ENCODE measurements at regions not wholly inside any gene's neighbourhood (a gene's known extent, or its start where the extent isn't known, plus 50 kb on each side); places are given as distances from the start of the nearest gene placed in this dataset.

DNA sequence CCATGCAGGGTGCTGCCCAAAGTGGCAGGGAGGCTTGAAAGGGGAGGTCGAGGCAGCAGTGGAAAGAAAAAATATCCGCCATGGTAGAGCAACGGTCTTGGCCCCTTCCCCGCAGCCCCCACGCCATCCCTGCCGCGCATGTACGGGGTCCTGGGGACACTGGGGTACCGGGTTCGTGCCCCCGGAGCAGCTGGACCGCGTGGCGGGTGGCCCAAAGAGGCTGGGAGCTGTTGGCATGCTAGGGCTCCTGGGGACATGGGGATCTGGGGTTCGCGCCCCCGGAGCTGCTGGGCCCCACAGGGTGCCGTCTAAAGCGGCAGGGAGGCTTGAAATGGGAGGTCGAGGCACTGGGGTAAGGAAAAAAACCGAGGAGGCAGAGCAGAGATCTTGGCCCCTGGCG is 316.5 kb downstream of the ALG10 start (continued):
- TF ChIP-seq, protein P1, sequence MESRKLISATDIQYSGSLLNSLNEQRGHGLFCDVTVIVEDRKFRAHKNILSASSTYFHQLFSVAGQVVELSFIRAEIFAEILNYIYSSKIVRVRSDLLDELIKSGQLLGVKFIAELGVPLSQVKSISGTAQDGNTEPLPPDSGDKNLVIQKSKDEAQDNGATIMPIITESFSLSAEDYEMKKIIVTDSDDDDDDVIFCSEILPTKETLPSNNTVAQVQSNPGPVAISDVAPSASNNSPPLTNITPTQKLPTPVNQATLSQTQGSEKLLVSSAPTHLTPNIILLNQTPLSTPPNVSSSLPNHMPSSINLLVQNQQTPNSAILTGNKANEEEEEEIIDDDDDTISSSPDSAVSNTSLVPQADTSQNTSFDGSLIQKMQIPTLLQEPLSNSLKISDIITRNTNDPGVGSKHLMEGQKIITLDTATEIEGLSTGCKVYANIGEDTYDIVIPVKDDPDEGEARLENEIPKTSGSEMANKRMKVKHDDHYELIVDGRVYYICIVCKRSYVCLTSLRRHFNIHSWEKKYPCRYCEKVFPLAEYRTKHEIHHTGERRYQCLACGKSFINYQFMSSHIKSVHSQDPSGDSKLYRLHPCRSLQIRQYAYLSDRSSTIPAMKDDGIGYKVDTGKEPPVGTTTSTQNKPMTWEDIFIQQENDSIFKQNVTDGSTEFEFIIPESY (IDR thresholded peaks at IDR 0.05; ENCODE audit: borderline replicate concordance, low read depth) = no peak

DNA sequence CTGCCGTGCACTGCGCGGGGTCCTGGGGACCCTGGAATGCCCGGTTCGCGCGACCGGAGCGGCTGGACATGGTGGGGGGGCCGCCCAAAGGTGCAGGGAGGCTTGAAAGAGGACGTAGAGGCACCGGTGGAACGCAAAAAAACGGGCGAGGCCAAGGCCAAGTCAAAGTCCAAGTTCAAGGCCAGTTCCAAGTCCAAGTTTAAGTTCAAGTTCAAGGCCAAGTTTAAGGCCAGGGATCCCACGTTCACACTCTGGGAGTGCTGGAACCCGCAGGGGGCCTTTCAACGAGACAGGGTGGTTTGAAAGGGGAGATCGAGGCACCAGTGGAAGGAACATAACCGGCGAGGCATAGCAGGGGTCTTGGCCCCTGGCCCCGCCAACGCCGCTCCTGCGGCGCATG is 317.6 kb downstream of the ALG10 start:
- Histone ChIP-seq H3K9me2 (no peaks in the 10 kb centered on the region), H3K79me2 (ENCODE audit: insufficient read depth) (no peaks in the 10 kb centered on the region), H3K4me1 (ENCODE audit: control insufficient read depth in 1 of 2, insufficient read depth in 2 of 2, low read depth in 1 of 2, low read length in 1 of 2) (no peaks in the 10 kb centered on the region; a peak in 1 of 4 replicates), H4K20me1 (ENCODE audit: insufficient read depth) (no peaks in the 10 kb centered on the region), H2AFZ (ENCODE audit: low read depth) (no peak overlapping the region), H3K36me3 (replicated peaks in 1 of 2; ENCODE audit: control insufficient read depth in 1 of 2, insufficient read depth in 2 of 2, low read length in 1 of 2) (no peaks in the 10 kb centered on the region), H3K4me2 (no peak overlapping the region), H3F3A (replicated peaks; ENCODE audit: insufficient read depth) (no peaks in the 10 kb centered on the region), H3K4me3 (ENCODE audit: low read depth in 2 of 2, low read length in 1 of 2) (no peak overlapping the region), H3K27ac (ENCODE audit: low read depth in 2 of 2, low read length in 1 of 2) (no peak overlapping the region), H3K9me3 (no peaks in the 10 kb centered on the region), H3K9ac (no peak overlapping the region), H3K27me3 (ENCODE audit: insufficient read depth) (peaks cover 88% of the 10 kb centered on the region)
- POLR2A ChIA-PET = no interaction called here
- TF ChIP-seq, protein P2, sequence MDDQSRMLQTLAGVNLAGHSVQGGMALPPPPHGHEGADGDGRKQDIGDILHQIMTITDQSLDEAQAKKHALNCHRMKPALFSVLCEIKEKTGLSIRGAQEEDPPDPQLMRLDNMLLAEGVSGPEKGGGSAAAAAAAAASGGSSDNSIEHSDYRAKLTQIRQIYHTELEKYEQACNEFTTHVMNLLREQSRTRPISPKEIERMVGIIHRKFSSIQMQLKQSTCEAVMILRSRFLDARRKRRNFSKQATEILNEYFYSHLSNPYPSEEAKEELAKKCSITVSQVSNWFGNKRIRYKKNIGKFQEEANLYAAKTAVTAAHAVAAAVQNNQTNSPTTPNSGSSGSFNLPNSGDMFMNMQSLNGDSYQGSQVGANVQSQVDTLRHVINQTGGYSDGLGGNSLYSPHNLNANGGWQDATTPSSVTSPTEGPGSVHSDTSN (IDR thresholded peaks at IDR 0.05) = no peak
- TF ChIP-seq, protein P3, sequence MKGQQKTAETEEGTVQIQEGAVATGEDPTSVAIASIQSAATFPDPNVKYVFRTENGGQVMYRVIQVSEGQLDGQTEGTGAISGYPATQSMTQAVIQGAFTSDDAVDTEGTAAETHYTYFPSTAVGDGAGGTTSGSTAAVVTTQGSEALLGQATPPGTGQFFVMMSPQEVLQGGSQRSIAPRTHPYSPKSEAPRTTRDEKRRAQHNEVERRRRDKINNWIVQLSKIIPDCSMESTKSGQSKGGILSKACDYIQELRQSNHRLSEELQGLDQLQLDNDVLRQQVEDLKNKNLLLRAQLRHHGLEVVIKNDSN (IDR thresholded peaks at IDR 0.05; ENCODE audit: borderline replicate concordance, low read depth) = no peak
- TF ChIP-seq EP300 (IDR thresholded peaks at IDR 0.05; ENCODE audit: borderline replicate concordance in 1 of 2, low read depth in 1 of 2, low read length in 1 of 2) = no peak
- TF ChIP-seq, protein P4, sequence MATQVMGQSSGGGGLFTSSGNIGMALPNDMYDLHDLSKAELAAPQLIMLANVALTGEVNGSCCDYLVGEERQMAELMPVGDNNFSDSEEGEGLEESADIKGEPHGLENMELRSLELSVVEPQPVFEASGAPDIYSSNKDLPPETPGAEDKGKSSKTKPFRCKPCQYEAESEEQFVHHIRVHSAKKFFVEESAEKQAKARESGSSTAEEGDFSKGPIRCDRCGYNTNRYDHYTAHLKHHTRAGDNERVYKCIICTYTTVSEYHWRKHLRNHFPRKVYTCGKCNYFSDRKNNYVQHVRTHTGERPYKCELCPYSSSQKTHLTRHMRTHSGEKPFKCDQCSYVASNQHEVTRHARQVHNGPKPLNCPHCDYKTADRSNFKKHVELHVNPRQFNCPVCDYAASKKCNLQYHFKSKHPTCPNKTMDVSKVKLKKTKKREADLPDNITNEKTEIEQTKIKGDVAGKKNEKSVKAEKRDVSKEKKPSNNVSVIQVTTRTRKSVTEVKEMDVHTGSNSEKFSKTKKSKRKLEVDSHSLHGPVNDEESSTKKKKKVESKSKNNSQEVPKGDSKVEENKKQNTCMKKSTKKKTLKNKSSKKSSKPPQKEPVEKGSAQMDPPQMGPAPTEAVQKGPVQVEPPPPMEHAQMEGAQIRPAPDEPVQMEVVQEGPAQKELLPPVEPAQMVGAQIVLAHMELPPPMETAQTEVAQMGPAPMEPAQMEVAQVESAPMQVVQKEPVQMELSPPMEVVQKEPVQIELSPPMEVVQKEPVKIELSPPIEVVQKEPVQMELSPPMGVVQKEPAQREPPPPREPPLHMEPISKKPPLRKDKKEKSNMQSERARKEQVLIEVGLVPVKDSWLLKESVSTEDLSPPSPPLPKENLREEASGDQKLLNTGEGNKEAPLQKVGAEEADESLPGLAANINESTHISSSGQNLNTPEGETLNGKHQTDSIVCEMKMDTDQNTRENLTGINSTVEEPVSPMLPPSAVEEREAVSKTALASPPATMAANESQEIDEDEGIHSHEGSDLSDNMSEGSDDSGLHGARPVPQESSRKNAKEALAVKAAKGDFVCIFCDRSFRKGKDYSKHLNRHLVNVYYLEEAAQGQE (IDR thresholded peaks at IDR 0.05; ENCODE audit: low read depth, low read length) = no peak
- no peak for TF ChIP-seq EZH2phosphoT487 (IDR thresholded peaks at IDR 0.05; ENCODE audit: borderline replicate concordance, low read depth)
- no peak for TF ChIP-seq CHD2 (IDR thresholded peaks at IDR 0.05; ENCODE audit: low read length, partially characterized antibody)
- no peak for DNase-seq
- 4% methylated on average over 23 of the region's 26 CpGs for WGBS (ENCODE audit: low lambda C conversion rate)
- CTCF ChIA-PET = no interaction called here
